Mammary epithelial cell (primary cell): ENCODE measurements at regions not wholly inside any gene's neighbourhood (a gene's known extent, or its start where the extent isn't known, plus 50 kb on each side); places are given as distances from the start of the nearest gene placed in this dataset.

Experiments
- EZH2 ChIP-seq: IDR thresholded peaks from 2 replicates; pipeline ENCODE4 v1.6.1; 2012; ENCODE audit warnings: low read length, inconsistent platforms, borderline replicate concordance
- TF ChIP-seq, protein P1 (sequence below), 2 donors: IDR thresholded peaks in 1 of 2; conservative IDR thresholded peaks in 1 of 2; 2 replicates each; pipeline ENCODE4 v1.5.1; 2011 to 2012; ENCODE audit warnings: inconsistent platforms in 2 of 2, low read length in 2 of 2, mild to moderate bottlenecking in 2 of 2, control low read depth in 1 of 2, low read depth in 1 of 2; ENCODE audit not compliant: insufficient read depth in 1 of 2; ENCODE audit errors: extremely low read depth in 1 of 2

- TF ChIP-seq EZH2, result no peak
- TF ChIP-seq, protein P1, sequence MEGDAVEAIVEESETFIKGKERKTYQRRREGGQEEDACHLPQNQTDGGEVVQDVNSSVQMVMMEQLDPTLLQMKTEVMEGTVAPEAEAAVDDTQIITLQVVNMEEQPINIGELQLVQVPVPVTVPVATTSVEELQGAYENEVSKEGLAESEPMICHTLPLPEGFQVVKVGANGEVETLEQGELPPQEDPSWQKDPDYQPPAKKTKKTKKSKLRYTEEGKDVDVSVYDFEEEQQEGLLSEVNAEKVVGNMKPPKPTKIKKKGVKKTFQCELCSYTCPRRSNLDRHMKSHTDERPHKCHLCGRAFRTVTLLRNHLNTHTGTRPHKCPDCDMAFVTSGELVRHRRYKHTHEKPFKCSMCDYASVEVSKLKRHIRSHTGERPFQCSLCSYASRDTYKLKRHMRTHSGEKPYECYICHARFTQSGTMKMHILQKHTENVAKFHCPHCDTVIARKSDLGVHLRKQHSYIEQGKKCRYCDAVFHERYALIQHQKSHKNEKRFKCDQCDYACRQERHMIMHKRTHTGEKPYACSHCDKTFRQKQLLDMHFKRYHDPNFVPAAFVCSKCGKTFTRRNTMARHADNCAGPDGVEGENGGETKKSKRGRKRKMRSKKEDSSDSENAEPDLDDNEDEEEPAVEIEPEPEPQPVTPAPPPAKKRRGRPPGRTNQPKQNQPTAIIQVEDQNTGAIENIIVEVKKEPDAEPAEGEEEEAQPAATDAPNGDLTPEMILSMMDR (conservative IDR thresholded peaks at IDR 0.05 in 1 of 2, IDR thresholded peaks at IDR 0.05 in 1 of 2; ENCODE audit: extremely low read depth in 1 of 2, insufficient read depth in 1 of 2, low read depth in 1 of 2, low read length in 2 of 2), result no peak
These were observed 76.7 kb upstream of the AP1S2 start for GRCh38 chrX:15931362-15931761.
